ENCODE measurements at regions not wholly inside any gene's neighbourhood (a gene's known extent, or its start where the extent isn't known, plus 50 kb on each side); places are given as distances from the start of the nearest gene placed in this dataset.
"Not testable (repeated sequence)": the region's sequence is repeated elsewhere in the genome, so short reads cannot be mapped to it uniquely, and the experiment has no call there.

DNA sequence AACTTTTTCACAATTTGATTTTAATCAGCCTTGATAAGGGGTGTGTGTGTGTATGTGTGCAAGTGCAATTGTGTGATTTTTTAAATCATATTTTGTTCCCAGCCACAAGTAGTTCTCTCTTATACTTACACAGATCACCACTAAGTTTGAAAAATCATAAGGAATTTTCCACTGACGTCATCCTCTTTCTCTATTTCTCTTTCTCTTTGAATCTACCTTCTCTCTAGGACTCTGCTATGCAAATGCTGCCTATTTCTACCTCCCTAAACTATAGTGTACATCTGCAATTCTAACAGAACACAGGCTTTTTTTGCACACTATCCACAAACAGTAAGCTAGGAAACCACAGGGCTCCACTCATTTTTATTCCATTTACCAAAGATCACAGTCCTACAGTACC, 254.6 kb upstream of the CYLC2 start:
- Histone ChIP-seq H3K9me3 (ENCODE audit: insufficient read depth, low read depth, low read length) (peaks cover 58% of the 10 kb centered on the region), H3K4me1 (ENCODE audit: insufficient read depth, low read length) (no peaks in the 10 kb centered on the region), H3K4me3 (ENCODE audit: low read length) (no peak overlapping the region), H3K36me3 (ENCODE audit: insufficient read depth, low read length) (no peaks in the 10 kb centered on the region), H3K27ac (ENCODE audit: low read depth, low read length) (no peak overlapping the region), H3K9ac (ENCODE audit: low read depth, low read length) (no peak overlapping the region), H3K27me3 (ENCODE audit: insufficient read depth, low read length) (no peaks in the 10 kb centered on the region)
- WGBS, result 71% methylated on average over 1 of the region's 1 CpG

DNA sequence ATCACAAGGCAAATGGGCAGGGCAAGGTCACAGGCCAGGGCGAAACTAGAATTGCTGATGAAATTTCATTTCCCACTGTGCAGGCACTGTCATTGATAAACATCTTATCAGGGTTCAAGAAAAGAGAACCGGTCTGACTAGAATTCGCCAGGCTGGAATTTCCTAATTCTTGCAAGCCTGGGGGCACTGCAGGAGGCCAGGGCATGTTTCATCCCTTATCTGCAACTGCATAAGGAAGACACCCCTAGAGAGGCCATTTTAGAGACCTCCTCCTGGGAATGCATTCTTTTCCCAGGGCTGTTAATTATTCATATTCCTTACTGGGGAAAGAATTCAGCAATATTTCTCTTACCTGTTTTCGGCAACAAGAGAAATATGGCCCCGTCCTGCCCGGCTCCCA, 266.2 kb upstream of the CYLC2 start:
- H3K36me3 ChIP-seq (ENCODE audit: insufficient read depth, low read length), result no peaks in the 10 kb centered on the region
- no peaks in the 10 kb centered on the region for H3K4me1 ChIP-seq (ENCODE audit: insufficient read depth, low read length)
- H3K27me3 ChIP-seq (ENCODE audit: insufficient read depth, low read length), result no peaks in the 10 kb centered on the region
- no peak overlapping the region for H3K27ac ChIP-seq (ENCODE audit: low read depth, low read length)
- no peak overlapping the region for H3K9ac ChIP-seq (ENCODE audit: low read depth, low read length)
- peaks cover 70% of the 10 kb centered on the region for H3K9me3 ChIP-seq (ENCODE audit: insufficient read depth, low read depth, low read length)
- H3K4me3 ChIP-seq (ENCODE audit: low read length), result no peak overlapping the region
- WGBS, result 93% methylated on average over 6 of the region's 6 CpGs

DNA sequence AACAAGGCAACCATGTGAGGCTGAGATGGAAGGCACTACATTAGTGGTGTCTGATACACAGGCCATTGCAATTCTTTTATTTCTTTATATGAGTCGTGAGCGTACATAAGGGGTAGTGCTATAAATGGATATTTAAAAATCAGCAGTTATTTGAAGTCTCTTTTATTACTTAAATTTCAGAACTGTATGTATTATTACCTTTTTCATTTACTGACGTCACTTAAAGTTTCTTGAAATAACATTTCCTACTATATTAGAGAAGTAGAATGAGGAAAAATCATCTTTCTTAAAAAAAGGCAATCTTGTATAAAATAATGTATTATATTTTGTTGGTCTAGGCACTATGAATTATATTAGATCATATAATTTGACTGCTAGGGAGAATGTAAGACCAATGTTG, 280.9 kb upstream of the CYLC2 start:
- Histone ChIP-seq H3K27me3 (ENCODE audit: insufficient read depth, low read length) (no peaks in the 10 kb centered on the region), H3K4me3 (ENCODE audit: low read length) (no peak overlapping the region), H3K9me3 (ENCODE audit: insufficient read depth, low read depth, low read length) (peaks cover 91% of the 10 kb centered on the region), H3K9ac (ENCODE audit: low read depth, low read length) (no peak overlapping the region), H3K27ac (ENCODE audit: low read depth, low read length) (no peak overlapping the region), H3K36me3 (ENCODE audit: insufficient read depth, low read length) (no peaks in the 10 kb centered on the region), H3K4me1 (ENCODE audit: insufficient read depth, low read length) (no peaks in the 10 kb centered on the region)
- no CpG with 5 or more reads among the region's 3 CpGs for WGBS

DNA sequence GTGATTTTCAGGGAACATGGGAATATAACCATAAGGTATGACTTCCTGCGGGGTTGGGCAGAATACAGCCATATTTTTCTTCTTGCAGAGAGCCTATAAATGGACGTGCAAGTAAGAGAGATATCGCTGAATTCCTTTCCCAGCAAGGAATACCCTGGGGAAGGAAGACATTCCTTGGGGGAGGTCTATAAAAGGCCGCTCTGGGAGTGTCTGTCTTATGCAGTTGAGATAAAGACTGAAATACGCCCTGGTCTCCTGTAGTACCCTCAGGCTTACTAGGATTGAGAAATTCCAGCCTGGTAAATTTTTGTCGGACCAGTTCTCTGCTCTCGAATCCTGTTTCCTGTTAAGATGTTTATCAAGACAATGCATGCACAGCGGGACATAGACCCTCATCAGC, 282.2 kb upstream of the CYLC2 start:
- peaks cover 91% of the 10 kb centered on the region for H3K9me3 ChIP-seq (ENCODE audit: insufficient read depth, low read depth, low read length)
- not testable (repeated sequence) for H3K9ac ChIP-seq (ENCODE audit: low read depth, low read length)
- 78% methylated on average over 8 of the region's 8 CpGs for WGBS

DNA sequence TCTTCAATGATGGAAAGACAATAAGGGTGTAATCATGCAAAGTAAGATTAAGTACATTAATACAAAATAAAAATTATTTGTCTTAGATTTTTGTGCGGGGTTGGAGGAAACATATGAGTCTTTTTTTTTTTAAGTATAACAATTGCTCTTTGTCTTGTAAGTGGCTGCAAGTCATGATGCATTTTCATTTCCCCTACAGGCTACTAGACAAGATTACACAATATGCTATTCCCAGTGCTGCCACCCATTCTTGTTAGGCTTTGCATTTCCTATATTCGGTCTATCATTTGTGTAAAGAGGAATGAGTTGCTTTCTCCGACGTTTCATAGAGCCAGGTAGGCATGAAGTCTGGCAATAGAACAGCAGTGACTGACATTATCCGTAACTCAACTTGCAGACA, 294.2 kb upstream of the CYLC2 start:
- Histone ChIP-seq H3K4me3 (ENCODE audit: low read length) (no peak overlapping the region), H3K27ac (ENCODE audit: low read depth, low read length) (no peak overlapping the region), H3K27me3 (ENCODE audit: insufficient read depth, low read length) (no peaks in the 10 kb centered on the region), H3K9ac (ENCODE audit: low read depth, low read length) (no peak overlapping the region), H3K36me3 (ENCODE audit: insufficient read depth, low read length) (no peaks in the 10 kb centered on the region), H3K4me1 (ENCODE audit: insufficient read depth, low read length) (no peaks in the 10 kb centered on the region), H3K9me3 (ENCODE audit: insufficient read depth, low read depth, low read length) (peaks cover 49% of the 10 kb centered on the region)
- 83% methylated on average over 4 of the region's 5 CpGs for WGBS

More for the DNA sequence above, 282.2 kb upstream of the CYLC2 start:
- H3K4me3 ChIP-seq (ENCODE audit: low read length); H3K4me1 ChIP-seq (ENCODE audit: insufficient read depth, low read length); H3K36me3 ChIP-seq (ENCODE audit: insufficient read depth, low read length); H3K27me3 ChIP-seq (ENCODE audit: insufficient read depth, low read length); H3K27ac ChIP-seq (ENCODE audit: low read depth, low read length): not testable (repeated sequence)

DNA sequence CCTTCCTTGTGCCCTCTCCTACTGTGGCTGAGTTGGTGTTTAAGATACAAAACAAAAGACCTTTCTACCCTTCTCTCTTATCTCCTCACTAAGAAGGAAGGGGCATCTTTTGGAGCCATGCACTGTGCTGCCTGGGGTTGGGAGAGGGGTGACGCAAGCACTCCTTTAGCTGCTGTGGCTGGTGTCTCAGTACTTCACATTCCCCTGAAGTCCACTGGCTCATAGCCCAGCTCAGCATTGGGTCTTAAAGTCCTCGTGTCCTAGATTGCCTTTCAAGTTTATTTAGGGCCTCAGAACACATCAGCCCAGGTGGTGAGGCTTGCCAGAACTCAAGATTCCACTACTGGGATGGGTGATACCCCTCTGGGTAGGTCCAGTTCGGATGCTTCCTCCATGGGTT, 325.9 kb upstream of the CYLC2 start:
- Histone ChIP-seq H3K36me3 (ENCODE audit: insufficient read depth, low read length) (no peaks in the 10 kb centered on the region), H3K9ac (ENCODE audit: low read depth, low read length) (no peak overlapping the region), H3K27me3 (ENCODE audit: insufficient read depth, low read length) (no peaks in the 10 kb centered on the region), H3K4me3 (ENCODE audit: low read length) (no peak overlapping the region), H3K27ac (ENCODE audit: low read depth, low read length) (no peak overlapping the region), H3K4me1 (ENCODE audit: insufficient read depth, low read length) (no peaks in the 10 kb centered on the region), H3K9me3 (ENCODE audit: insufficient read depth, low read depth, low read length) (peaks cover 59% of the 10 kb centered on the region)
- WGBS, result 70% methylated on average over 3 of the region's 3 CpGs

DNA sequence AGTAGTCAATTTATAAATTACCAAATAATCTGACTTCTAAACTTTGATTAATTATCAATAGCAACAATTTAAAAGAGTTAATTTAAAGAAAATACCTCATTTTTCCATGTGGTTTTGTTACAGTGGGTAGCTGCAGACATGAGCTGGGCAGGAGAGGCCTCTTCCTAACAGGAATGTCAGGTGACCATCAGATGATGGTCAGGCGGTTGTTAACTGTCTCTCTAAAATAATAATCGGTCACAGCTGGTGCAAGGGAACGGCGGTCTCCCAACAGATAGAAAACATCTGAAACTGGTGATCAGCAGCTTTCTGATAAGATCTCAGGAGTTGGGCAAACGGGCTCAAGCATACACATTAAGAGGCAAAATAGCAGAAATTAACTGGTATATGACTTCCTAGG, 342.7 kb upstream of the CYLC2 start:
- Histone ChIP-seq H3K36me3 (ENCODE audit: insufficient read depth, low read length) (no peaks in the 10 kb centered on the region), H3K27me3 (ENCODE audit: insufficient read depth, low read length) (no peaks in the 10 kb centered on the region), H3K9ac (ENCODE audit: low read depth, low read length) (no peak overlapping the region), H3K9me3 (ENCODE audit: insufficient read depth, low read depth, low read length) (peaks cover 54% of the 10 kb centered on the region), H3K4me3 (ENCODE audit: low read length) (no peak overlapping the region), H3K4me1 (ENCODE audit: insufficient read depth, low read length) (no peaks in the 10 kb centered on the region), H3K27ac (ENCODE audit: low read depth, low read length) (no peak overlapping the region)
- WGBS, result 86% methylated on average over 5 of the region's 5 CpGs

DNA sequence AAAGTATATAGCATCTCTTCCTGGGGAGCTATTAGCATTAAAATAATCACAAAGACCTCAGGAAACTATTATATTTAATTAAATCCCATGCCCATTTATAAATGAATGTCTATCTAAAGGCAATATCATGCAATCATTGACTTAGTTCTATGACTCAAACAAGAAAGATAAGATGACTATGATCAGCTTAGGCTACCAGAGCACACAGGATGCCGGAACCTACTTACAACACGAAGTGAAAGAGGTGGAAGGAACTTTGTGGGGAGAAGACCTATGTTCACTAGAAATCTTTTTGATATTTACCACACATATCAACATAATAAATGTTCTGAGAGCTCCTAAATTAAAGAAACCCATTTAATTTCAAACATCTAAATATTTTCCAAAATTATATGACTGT, 344.2 kb upstream of the CYLC2 start:
- Histone ChIP-seq H3K9ac (ENCODE audit: low read depth, low read length) (no peak overlapping the region), H3K27ac (ENCODE audit: low read depth, low read length) (no peak overlapping the region), H3K27me3 (ENCODE audit: insufficient read depth, low read length) (no peaks in the 10 kb centered on the region), H3K9me3 (ENCODE audit: insufficient read depth, low read depth, low read length) (peaks cover 55% of the 10 kb centered on the region), H3K4me3 (ENCODE audit: low read length) (no peak overlapping the region), H3K36me3 (ENCODE audit: insufficient read depth, low read length) (no peaks in the 10 kb centered on the region), H3K4me1 (ENCODE audit: insufficient read depth, low read length) (no peaks in the 10 kb centered on the region)
- WGBS, result 100% methylated on average over 1 of the region's 2 CpGs

DNA sequence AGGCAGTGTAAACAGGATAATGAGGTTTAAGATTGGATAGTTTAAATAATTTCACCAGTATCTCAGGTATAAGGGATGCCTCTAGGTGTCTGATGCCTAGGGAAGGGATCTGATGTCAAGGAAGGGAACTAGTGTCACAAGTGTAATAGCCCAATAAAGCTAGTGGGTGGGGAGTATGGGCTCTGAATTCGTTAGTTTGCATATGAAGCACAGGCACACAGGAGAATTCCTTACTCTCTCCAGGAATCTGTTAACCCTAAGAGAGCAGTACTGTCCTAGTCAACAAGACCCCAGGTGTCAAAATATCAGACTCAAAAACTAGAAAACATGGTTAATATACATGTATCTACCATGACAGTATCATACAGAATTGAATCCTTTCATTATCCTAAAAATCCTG, 352.5 kb upstream of the CYLC2 start:
- WGBS, result 9% methylated on average over 1 of the region's 1 CpG
- Histone ChIP-seq H3K27me3 (ENCODE audit: insufficient read depth, low read length) (no peaks in the 10 kb centered on the region), H3K4me3 (ENCODE audit: low read length) (no peak overlapping the region)

DNA sequence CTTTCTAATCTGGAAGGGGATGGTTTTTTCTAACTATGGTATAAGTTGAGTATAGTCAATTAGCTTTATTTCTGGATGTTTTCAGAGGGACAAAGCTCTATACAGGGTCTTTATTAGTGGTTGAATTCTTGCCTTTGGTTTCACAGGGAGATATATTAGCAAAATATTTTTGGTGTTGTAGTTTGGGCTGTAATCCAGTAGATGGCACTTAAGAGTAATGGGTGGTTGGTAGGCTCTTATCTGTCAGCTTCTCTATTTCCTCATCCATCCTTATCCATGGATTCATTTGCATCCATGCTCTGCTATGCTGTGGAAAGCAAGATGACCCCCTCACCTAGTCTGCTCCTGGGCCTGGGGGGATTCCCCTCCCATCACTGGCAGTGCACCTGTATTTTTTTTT, 363.6 kb upstream of the CYLC2 start:
- Histone ChIP-seq H3K4me1 (ENCODE audit: insufficient read depth, low read length) (no peaks in the 10 kb centered on the region), H3K27ac (ENCODE audit: low read depth, low read length) (no peak overlapping the region), H3K9ac (ENCODE audit: low read depth, low read length) (no peak overlapping the region), H3K27me3 (ENCODE audit: insufficient read depth, low read length) (no peaks in the 10 kb centered on the region), H3K36me3 (ENCODE audit: insufficient read depth, low read length) (no peaks in the 10 kb centered on the region), H3K4me3 (ENCODE audit: low read length) (no peak overlapping the region), H3K9me3 (ENCODE audit: insufficient read depth, low read depth, low read length) (peaks cover 85% of the 10 kb centered on the region)

More for the DNA sequence above, 352.5 kb upstream of the CYLC2 start:
- H3K9ac ChIP-seq (ENCODE audit: low read depth, low read length), result no peak overlapping the region
- H3K27ac ChIP-seq (ENCODE audit: low read depth, low read length), result peak overlapping the region; percentile 9; the same call in 1 of the 2 replicates
- no peaks in the 10 kb centered on the region for H3K36me3 ChIP-seq (ENCODE audit: insufficient read depth, low read length)
- peaks cover 11% of the 10 kb centered on the region for H3K4me1 ChIP-seq (ENCODE audit: insufficient read depth, low read length)
- peaks cover 57% of the 10 kb centered on the region for H3K9me3 ChIP-seq (ENCODE audit: insufficient read depth, low read depth, low read length)

DNA sequence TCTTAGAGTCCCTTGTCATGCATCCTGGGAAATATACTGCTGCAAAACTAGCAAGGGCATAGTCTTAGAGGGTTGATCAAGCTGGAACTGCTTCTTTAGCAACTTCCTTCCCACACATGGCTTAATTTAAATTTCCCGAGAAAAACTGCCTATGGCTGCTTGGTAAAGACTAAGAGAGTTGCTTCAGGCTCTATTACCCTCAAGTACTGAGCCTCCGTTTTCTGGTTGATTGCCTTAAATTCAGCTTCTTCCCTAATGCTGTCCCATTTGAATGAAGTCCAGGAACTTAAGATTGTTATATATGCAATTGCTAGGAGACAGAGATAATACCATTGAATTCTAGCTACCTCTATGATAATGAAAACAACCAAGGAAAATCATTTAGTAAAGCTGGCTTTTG, 385.7 kb upstream of the CYLC2 start:
- Histone ChIP-seq H3K27ac (ENCODE audit: low read depth, low read length) (no peak overlapping the region), H3K4me3 (ENCODE audit: low read length) (no peak overlapping the region), H3K36me3 (ENCODE audit: insufficient read depth, low read length) (no peaks in the 10 kb centered on the region), H3K4me1 (ENCODE audit: insufficient read depth, low read length) (no peaks in the 10 kb centered on the region), H3K27me3 (ENCODE audit: insufficient read depth, low read length) (no peaks in the 10 kb centered on the region), H3K9me3 (ENCODE audit: insufficient read depth, low read depth, low read length) (peaks cover 71% of the 10 kb centered on the region), H3K9ac (ENCODE audit: low read depth, low read length) (no peak overlapping the region)
- WGBS, result 78% methylated on average over 2 of the region's 2 CpGs

All from HUES64 (cell line).